ENCODE measurements at regions not wholly inside any gene's neighbourhood (a gene's known extent, or its start where the extent isn't known, plus 50 kb on each side); places are given as distances from the start of the nearest gene placed in this dataset.

DNA sequence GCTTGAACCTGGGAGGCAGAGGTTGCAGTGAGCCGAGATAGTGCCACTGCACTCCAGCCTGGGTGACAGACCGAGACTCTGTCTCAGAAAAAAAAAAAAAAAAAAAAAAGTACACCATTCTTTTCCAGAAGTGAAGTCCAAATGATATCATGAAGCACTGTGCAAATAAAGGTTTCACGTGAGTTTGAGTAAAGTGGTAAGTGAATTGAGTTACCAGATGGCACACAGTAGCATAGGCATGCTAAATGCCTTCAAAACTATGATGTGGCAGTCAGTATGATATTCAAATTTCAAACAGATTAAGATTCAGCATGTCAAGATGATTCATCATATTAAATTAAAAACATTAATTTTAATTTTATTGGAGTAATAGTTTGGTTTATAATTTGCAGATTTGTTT is 195.2 kb downstream of the TAF11L14 start:
- Histone ChIP-seq H3K4me1 (no peaks in the 10 kb centered on the region), H3K27me3 (no peaks in the 10 kb centered on the region), H3K36me3 (no peaks in the 10 kb centered on the region), H3K9me3 (no peaks in the 10 kb centered on the region), H3K27ac (no peak overlapping the region), H3K4me3 (no peak overlapping the region)
- WGBS, 2 donors: 44 to 52% methylated on average over 3 of the region's 3 CpGs
- TF ChIP-seq, protein P1, sequence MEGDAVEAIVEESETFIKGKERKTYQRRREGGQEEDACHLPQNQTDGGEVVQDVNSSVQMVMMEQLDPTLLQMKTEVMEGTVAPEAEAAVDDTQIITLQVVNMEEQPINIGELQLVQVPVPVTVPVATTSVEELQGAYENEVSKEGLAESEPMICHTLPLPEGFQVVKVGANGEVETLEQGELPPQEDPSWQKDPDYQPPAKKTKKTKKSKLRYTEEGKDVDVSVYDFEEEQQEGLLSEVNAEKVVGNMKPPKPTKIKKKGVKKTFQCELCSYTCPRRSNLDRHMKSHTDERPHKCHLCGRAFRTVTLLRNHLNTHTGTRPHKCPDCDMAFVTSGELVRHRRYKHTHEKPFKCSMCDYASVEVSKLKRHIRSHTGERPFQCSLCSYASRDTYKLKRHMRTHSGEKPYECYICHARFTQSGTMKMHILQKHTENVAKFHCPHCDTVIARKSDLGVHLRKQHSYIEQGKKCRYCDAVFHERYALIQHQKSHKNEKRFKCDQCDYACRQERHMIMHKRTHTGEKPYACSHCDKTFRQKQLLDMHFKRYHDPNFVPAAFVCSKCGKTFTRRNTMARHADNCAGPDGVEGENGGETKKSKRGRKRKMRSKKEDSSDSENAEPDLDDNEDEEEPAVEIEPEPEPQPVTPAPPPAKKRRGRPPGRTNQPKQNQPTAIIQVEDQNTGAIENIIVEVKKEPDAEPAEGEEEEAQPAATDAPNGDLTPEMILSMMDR (IDR thresholded peaks at IDR 0.05): no peak
- no peak for FAIRE-seq
- intact Hi-C loops (cut with DNase I): no loop called here
- no peak for ATAC-seq
- no peak for DNase-seq

DNA sequence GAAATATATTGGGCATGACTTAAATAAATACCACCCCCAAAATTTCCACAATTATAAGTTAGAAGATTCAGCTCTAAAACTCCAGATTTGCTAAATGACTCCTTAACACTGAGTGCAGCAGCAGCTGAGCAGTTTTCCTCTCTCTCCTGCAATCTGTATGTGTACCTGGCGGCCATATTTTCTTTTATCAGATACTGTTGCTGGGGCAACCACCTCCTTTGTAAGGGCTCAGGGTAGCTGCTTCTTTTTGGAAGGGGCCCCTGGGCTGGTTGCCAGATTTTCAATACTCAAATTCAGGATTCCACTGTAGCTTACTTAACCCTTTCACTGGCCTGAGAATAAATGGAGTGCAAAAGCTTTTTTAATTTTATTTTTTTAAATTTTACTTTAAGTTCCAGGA is 197.0 kb downstream of the TAF11L14 start:
- intact Hi-C loops (cut with DNase I): no loop called here
- FAIRE-seq: no peak
- Histone ChIP-seq H3K27ac (no peak overlapping the region), H3K4me3 (no peak overlapping the region), H3K27me3 (no peaks in the 10 kb centered on the region), H3K9me3 (no peaks in the 10 kb centered on the region), H3K36me3 (no peaks in the 10 kb centered on the region), H3K4me1 (no peaks in the 10 kb centered on the region)
- no peak for DNase-seq
- ATAC-seq: no peak
- TF ChIP-seq, protein P1 (IDR thresholded peaks at IDR 0.05): no peak
- WGBS, 2 donors: 17 to 25% methylated on average over 1 of the region's 1 CpG

GRCh38 chr5:17832949-17833745 is 198.9 kb downstream of the TAF11L14 start:
- DNase-seq (no peak), ATAC-seq (no peak), FAIRE-seq (no peak)
- TF ChIP-seq, protein P1 (IDR thresholded peaks at IDR 0.05): no peak
- Histone ChIP-seq H3K27ac (no peak overlapping the region), H3K27me3 (no peaks in the 10 kb centered on the region), H3K4me1 (no peaks in the 10 kb centered on the region), H3K36me3 (no peaks in the 10 kb centered on the region), H3K4me3 (no peak overlapping the region), H3K9me3 (no peaks in the 10 kb centered on the region)
- intact Hi-C loops (cut with DNase I): no loop called here
- 46 to 49% methylated on average over 5 of the region's 5 CpGs for whole genome bisulfite sequencing, 2 donors

DNA sequence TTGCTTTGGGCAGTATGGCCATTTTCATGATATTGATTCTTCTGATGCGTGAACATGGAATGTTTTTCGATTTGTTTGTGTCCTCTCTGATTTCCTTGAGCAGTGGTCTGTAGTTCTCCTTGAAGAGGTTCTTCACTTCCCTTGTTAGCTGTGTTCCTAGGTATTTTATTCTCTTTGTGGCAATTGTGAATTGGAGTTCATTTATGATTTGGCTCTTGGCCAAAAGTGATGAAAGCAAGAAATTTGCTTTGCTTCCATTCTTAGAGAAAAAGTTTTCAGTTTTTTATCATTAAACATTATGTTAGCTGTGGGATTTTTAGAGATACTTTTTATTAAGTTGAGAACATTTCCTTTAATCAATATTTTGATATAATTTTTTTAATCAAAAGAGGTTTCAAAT is 203.5 kb downstream of the TAF11L14 start:
- ATAC-seq: no peak
- WGBS, 2 donors: 66 to 75% methylated on average over 2 of the region's 2 CpGs
- DNase-seq: no peak
- TF ChIP-seq, protein P1 (IDR thresholded peaks at IDR 0.05): no peak
- Histone ChIP-seq H3K9me3 (no peaks in the 10 kb centered on the region), H3K4me1 (no peaks in the 10 kb centered on the region), H3K27me3 (no peaks in the 10 kb centered on the region), H3K36me3 (no peaks in the 10 kb centered on the region), H3K27ac (no peak overlapping the region), H3K4me3 (no peak overlapping the region)
- intact Hi-C loops (cut with DNase I): no loop called here
- peak; percentile 34 for FAIRE-seq

DNA sequence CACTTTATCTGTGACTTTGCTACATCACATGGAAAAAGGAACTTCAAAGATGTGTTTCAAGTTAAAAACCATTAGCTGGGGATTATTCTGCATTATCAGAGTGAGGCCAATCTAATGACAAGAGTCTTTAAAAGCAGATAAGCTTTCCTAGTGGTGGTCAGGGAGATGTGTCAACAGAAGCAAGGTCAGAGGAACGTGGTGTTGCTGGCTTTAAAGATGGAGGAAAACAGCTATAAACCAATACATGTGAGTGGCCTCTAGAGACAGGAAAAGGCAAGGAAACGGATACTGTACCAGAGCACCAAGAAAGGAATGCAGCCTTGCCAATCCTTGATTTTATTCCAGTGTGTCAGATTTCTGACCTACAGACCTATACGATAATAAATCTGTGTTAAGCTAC is 204.2 kb downstream of the TAF11L14 start:
- Histone ChIP-seq H3K9me3 (no peaks in the 10 kb centered on the region), H3K36me3 (no peaks in the 10 kb centered on the region), H3K4me1 (no peaks in the 10 kb centered on the region), H3K27ac (no peak overlapping the region), H3K27me3 (no peaks in the 10 kb centered on the region), H3K4me3 (no peak overlapping the region)
- intact Hi-C loops (cut with DNase I): no loop called here
- DNase-seq: no peak
- TF ChIP-seq, protein P1 (IDR thresholded peaks at IDR 0.05): no peak
- WGBS, 2 donors: 33 to 37% methylated on average over 3 of the region's 3 CpGs
- ATAC-seq: no peak
- FAIRE-seq: no peak
